ENCODE measurements at regions not wholly inside any gene's neighbourhood (a gene's known extent, or its start where the extent isn't known, plus 50 kb on each side); places are given as distances from the start of the nearest gene placed in this dataset.

DNA sequence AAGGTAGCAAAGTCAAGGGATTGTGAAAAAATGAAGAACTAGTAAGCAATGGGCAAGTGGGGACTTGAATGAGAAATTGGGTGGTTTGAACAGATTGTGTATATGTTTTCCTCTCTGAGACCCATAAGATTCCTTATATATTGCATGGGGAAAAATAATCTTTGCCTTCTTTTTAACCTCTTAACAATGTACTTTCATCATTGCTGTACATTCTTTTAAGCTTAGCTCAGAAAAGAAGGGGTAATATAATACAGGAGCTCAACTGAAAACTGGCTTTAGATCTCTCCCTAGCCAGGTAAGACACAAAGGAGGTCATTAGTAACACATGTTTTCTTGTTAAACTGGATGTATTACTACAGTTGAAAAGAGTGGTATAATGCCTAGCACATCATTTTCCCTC is 287.2 kb downstream of the RNF144B start:
- no peak for DNase-seq

- no peak for DNase-seq
Measured at GRCh38 chr6:18675881-18676280, 288.7 kb downstream of the RNF144B start.

DNA sequence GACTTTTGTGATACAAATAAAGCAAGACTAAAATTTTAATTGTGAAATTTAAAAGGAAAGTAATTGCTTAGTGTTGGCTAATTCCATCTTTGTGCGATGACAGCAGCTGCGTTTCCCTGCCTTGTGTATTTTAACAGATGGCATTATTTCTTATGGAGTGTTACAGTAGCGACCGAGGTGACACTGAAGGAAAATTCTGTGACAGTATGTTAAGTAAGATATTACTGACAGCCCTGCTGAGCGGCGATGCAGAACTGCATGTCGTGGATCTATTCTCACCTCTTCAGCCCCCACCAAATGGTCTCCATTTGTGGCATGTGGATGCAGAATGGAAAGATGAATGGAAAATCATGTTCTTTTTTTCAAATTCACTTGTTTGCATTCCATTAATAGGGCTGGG is 289.4 kb downstream of the RNF144B start:
- no peak for DNase-seq

- no peak for DNase-seq
Measured at GRCh38 chr6:18680842-18681241, 293.7 kb downstream of the RNF144B start.

- DNase-seq, result no peak
Measured at GRCh38 chr6:18681832-18682503, 294.8 kb downstream of the RNF144B start.

- DNase-seq, result no peak
Measured at GRCh38 chr6:18684343-18684742, 297.2 kb downstream of the RNF144B start.

DNA sequence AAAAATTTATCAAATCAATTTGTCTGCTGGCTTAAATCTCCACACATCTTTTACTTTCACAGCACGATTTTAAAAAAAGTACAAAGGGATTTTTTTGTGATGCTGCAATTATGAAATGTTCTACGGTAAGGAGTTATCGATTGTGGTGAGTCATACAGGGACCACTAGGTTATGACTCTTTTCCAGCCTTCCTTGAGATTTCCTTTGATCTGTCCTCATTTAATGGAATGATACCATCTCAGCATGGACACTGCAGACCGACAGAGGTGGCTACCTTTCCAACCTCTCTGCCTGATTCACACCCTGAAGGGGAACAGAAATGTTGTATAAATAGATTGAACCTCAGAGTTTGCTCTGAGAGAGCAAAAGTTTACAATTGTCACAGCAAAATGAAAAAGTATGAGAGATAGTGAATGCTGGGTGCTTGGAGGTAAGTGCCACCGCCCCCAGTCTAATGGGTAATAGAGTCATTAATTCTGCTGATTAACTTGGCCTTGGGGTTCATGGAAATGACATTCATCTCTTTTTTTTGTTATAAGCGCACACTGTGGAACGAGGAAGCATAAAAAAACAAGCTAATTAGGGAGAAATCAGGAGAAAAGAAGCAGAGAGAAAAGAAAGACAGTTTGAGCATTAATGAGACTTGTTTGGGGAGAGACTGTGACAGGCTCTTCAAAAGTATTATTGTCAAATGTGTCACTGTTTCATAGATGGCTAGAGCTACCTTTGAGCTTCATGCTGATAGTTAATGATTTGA is 306.0 kb downstream of the RNF144B start:
- no peak for DNase-seq

GRCh38 chr6:18693881-18694280 is 306.7 kb downstream of the RNF144B start:
- DNase-seq, result no peak

DNA sequence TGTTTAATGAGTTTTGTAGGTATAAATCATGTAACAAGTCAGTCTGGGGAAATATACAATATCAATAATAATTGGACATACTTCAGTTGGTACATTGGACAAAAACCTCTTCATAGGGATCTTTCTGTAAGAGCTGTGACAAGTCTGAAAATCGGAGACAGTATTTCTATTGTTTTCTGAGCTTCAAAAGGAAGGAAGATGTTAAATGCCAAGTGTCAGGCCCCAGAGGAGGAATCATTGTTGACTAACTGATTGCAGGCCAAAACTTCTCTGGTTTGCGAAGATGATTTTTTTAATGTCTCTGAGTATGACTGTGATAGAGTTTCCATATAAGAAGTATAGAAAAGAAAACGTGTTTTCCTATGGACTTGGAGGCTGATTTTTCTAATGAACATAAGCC is 316.4 kb downstream of the RNF144B start:
- DNase-seq, result no peak

- DNase-seq, result no peak
Measured at GRCh38 chr6:18707714-18708439, 320.7 kb downstream of the RNF144B start.

- no peak for DNase-seq
Measured at GRCh38 chr6:18712595-18712994, 325.4 kb downstream of the RNF144B start.

- no peak for DNase-seq
Measured at GRCh38 chr6:18720075-18720474, 332.9 kb downstream of the RNF144B start.

- no peak for DNase-seq
Measured at GRCh38 chr6:18724056-18724455, 336.9 kb downstream of the RNF144B start.

- no peak for DNase-seq
Measured at GRCh38 chr6:18725449-18725848, 338.3 kb downstream of the RNF144B start.

DNA sequence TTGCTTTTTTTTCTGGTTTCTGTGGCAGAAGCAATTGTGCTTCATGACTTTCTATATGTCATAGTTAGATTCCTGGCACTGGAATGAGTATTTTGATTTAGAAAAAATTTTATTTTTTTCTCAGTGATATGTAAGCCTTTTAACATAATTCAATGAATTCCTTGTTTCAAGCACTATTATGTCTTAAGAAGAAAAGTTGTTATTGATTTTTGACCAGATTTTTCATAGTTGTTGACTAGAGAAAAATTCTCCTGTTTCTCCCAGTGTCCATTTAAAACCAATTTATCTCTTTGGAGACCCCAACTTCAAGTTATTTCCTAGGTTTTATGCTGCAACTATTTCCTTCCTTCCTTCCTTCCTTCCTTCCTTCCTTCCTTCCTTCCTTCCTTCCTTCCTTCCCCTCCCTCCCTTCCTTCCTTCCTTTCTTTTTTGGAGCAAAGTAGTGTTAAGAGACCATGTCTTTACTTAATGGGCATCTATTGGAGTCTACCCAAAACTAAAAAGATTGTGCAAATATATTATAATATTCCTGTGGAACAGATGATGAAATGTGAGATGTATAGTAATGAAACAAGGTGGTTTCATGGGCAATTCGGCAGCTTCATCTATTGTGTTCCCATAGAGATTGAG is 346.9 kb downstream of the RNF144B start:
- no peak for DNase-seq

GRCh38 chr6:18741741-18742140 is 354.6 kb downstream of the RNF144B start:
- DNase-seq, result no peak

- DNase-seq, result no peak
Measured at GRCh38 chr6:18742406-18742805, 355.3 kb downstream of the RNF144B start.

- no peak for DNase-seq
Measured at GRCh38 chr6:18746727-18747126, 359.6 kb downstream of the RNF144B start.

DNA sequence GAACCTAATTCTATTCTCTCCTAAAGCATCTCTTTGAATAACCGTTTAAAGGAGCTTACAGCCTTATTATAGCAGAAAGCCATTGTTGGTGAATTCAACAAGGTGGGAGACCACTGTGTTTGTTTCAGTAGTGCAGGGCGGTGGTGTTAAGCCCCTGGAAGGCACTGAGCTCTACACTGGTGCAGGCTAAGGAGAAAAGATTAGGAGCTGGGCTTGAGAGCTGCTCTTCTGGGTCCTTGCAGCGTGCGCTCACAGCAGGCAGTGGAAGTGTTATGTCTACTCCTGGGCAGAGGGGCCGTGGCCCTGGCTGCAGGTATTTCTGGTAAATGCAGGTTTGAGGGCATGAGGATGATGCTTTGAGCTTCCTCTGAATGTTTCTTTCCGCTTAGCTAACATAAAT is 361.2 kb downstream of the RNF144B start:
- no peak for DNase-seq

- no peak for DNase-seq
Measured at GRCh38 chr6:18752278-18753068, 365.3 kb downstream of the RNF144B start.

DNA sequence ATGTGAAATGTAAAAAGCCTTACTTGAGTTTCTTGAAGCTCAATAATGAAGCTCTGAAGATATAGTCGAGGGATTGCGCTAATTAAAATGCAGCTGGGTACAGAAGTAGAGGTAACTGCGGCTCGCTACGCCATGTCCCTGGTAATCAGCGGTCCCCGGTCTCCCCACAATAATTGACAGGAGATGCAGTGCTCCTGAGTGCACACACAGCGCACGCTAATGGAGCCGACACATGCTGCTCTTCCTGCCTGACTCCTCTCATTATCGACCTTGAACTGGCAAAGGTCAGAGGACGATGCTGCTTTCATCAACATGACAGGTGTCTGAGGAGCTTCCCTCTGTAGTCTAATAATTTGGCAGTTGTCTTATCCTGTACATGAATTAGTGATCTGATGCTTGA is 365.9 kb downstream of the RNF144B start:
- DNase-seq, result no peak

GRCh38 chr6:18763086-18763485 is 375.9 kb downstream of the RNF144B start:
- no peak for DNase-seq

DNA sequence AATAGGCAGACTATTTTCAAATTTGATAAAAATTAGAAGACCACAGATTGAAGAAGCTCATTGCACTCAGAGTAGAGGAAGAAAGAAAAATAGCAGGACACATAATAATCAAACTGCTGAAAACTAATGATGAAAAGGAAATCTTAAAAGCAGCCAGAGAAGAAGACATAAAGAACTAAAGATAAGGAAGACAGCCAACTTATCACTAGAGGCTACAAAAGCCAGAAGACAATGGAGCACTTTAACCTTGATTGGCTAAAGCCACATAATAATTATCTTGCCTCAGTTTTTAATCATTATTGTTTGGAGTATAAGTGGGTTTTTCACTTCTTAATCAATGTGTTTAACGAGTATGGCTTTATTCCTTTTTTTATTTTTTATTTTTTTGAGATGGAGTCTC is 397.6 kb downstream of the RNF144B start:
- DNase-seq, result no peak

Data from NCI-H2029 (cell line).